GM18858 (cell line): ENCODE measurements at regions not wholly inside any gene's neighbourhood (a gene's known extent, or its start where the extent isn't known, plus 50 kb on each side); places are given as distances from the start of the nearest gene placed in this dataset.
"Not testable (repeated sequence)": the region's sequence is repeated elsewhere in the genome, so short reads cannot be mapped to it uniquely, and the experiment has no call there.

ENCODE experiments used
- ATAC-seq: cut with Tn5 transposase; IDR thresholded peaks from one replicate; pipeline ENCODE4 v1.9.1; 2021; ENCODE audit not compliant: unreplicated experiment

DNA sequence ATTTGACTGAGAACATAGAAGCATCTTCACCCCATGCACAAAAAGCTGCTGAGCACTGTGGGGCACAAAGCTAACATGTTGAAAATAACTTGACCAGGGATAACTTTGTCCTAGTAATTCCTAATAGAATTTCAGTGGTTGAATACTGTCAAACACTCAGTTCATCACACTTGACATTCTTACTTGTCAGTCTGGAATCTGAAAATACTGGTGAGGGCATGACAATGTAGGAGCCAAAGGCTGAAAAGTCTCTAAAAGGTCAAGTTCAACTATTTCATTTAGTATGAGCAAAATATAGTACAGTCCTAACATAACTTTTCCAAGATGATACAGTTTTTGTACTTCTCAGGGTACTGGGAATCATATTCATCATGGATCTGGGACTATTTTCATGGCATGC lies 504.4 kb upstream of the LMO3 start:
- ATAC-seq = no peak

DNA sequence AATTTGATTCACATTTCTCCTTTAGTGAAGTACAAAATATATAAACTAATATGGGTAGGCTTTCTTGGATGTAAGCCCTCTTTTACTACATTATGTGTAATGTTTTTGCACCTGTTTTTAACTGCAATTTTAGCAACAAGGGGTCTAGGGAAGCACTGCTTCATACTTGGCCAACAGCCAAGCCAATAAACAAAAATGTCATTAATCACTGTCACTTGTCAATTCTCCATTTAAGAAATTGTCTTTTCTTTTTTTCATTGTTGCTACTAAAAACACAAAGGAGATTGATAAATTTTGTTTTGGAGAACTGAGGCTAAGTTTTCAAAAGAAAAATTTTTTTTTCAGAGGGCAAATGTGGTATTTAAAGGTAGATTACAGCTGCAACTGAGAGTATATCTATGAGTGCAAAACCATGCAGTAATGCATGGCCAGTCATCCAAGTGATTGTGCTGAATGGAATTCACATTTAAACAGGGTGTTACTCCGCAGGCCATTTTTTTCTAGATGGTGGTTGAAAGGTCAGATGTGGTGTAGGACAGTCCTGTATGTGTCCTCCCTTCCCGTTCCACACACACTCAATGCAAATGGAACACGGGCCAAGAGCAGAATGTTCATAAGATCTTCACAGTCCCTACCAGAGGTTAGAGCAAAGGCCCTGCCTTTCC lies 503.0 kb upstream of the LMO3 start:
- no peak for ATAC-seq

DNA sequence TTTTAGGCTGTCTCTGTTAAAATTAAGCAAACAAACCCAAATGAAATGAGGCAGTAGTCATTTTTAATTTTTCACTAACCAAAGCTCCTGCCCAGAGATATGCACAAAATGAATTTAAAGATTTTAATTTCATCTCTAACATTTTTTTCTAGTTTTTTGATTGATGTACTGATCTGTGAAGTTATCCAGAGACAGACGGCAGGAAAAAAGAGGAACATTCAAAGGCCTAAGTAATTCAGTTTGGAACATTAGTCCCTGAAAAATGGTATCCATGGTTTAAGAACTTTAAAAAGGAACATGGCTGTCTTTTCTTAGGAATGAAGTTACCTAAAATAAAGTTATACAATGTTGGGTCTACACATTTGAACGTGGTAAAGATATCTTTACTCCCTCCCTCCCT lies 498.8 kb upstream of the LMO3 start:
- no peak for ATAC-seq

DNA sequence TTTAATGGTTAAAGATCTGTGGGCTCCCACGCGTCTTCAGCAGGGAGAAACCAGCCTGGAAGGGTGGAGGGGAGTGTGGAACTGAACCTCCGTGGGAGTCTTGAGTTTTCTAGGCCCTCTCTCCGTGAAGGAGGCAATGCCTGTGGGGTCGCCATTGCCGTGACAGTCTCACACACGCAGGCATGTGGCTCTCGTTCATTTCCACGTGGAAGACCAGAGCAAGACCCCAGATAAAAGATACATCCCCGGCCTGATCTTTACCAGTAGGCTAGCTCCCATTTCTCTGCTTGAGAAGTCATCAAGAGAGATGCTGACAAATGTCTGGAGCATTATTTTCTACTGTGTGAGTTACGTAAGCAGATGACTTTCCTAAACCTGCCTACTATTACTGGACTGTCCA lies 491.7 kb upstream of the LMO3 start:
- no peak for ATAC-seq

DNA sequence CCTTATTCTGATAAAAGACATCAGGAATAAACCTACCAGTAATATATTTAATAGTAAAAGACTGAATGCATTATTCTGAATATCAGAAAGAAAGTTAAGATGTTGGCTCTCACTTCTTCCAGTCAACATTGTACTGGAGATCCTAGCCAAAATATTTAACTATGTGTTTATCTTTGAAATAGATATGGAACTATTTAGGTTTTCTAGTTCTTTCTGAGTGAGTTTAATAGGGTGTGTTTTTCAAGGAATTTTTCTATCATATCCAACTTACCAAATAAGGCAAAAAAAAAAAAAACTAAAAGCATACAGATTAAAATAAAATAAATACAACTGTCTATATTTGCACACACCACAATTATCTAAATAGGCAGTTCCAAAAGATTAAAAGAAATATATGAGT lies 478.9 kb upstream of the LMO3 start:
- no peak for ATAC-seq

DNA sequence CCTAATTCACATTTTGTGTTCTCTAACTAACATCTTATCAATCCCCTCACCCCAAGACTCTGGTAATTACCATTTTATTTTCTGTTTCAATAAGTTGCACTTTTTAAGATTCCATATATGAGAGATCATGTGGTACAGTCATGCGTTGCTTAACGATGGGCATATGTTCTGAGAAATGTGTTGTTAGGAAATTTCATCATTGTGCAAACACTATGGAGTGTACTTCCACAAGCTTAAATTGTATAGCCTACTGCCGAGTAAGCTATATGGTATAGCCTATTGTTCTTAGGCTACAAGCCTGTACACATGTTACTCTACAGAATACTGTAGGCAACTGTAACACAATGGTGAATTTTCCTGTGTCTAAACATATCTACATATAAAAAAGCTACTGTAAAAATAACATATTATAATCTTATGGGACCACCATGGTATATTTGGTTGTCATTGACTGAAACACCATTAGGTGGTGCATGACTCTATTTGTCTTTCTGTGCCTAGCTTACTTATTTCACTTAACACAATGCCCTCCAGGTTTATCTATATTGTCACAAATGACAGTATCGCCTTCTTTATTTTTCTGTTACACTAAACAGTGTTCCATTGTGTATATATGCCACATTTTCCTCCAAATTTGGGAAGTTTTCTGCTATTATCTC lies 473.4 kb upstream of the LMO3 start:
- no peak for ATAC-seq

DNA sequence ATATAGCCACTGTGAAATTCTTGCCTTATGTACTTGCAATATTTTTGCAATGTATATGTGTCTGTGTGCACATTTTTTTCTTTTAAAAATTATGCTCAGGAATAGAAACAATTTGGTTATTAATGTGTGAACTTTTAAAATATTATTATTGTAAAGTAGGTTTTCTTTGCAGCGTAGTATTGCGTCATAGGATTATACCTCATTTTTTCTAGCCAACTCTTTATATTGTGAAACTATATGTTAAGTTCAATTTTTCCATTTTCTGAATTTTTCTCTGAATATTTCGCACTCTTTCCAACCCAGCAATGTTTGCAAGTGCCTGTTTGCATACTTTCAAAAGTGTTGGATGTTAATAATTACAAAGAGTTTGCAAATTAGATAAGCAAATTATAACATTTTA lies 471.6 kb upstream of the LMO3 start:
- ATAC-seq = no peak

DNA sequence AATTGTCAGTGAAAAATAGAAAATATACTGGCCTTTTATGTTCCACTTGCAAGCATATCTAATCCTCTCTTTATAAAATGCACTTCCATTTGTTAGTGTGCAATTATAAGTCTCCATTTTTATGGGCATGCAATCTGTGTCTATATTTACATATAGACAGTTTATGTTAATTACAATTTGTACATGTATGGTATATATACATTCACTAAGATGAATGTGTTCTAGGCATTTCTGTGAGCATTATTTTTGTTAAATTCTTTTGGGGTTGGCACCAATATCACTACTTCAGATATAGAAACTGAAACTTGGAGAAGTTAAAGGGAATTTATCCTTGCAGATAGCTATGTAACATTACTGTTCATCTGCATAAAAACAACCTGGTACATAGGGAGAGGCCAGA lies 470.8 kb upstream of the LMO3 start:
- no peak for ATAC-seq

DNA sequence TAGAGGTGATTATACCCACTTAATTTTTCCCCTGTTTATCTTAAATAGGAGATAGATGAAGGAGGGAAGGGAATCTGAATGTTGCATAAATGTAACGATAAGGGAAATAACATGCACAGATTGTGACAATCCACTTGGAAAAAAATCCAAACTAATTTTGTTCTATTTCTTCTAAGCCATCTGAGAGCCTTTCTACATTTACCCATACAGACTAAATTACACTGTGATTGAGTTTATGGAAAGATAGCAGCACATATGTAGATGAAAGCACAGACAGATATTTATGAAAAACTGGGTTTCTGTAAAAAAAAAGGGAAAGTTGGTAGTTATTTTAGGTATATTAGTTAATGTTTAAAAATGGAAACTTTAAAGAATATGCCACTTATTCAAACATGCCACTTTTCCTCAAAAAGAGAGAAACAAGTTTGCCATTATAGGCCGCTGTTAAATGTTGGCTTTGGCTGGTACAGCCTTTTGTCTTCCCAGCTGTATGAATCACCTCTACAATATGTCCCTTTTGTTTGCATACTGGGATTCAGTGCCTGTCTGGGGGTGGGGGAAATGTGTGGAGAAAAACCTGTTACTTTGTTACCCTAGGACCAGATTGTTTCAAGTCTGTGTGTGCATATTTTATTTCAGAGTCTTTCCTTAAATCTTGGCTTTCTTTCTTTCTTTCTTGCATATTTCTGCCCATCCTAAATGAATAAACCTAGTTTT lies 470.2 kb upstream of the LMO3 start:
- ATAC-seq = no peak

DNA sequence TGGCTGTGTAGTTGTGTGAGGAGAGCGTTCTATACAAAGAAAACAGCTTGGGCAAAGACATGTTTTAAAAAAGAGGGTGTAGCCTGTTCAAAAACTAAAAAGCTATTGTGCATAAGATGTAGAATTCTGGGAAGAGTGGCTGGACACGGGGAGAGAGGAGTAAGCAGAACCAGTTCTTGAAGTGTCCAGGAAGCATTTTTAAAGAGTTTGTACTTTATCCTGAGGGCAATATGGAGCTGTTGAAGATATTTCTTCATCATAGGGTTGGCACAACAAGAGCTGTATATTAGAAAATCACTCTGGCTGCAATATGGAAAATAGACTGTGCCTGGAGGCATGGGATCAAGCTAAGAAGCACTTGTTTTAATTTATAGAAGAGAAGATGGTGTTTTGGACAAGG lies 458.9 kb upstream of the LMO3 start:
- ATAC-seq = no peak

DNA sequence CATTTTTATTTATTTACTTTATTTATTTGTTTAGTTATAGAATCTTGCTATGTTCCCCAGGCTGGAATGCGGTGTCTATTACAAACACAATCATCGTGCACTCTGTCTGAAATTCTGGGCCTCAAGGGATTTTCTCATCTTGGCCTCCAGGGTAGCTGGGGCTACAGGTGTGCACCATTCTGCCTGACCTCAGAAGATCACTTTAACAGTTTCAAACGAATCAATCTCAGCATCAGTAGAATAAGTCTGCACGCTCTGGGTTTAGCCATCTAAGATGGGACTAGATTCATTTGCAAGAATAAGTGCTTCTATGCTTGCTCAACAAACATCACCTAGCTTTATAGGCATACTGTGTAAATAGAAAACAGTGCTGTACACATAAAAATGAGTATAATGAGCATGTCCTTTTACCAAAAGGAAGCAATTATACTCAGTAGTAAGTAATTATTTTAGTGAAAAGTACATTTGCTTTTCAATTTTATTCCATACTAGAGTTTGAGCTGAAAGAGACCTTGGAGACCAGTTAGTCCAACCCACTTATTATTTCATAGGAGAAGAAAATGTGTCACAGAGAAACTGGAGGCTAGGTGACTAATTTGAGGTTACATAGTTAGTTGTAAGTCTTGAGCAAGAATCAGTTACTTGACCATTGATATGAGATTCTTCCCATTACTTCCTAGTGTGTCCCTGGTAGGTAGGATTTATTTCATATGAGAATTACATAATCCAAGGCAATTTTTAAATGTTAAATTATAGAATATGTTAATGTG lies 456.5 kb upstream of the LMO3 start:
- no peak for ATAC-seq

DNA sequence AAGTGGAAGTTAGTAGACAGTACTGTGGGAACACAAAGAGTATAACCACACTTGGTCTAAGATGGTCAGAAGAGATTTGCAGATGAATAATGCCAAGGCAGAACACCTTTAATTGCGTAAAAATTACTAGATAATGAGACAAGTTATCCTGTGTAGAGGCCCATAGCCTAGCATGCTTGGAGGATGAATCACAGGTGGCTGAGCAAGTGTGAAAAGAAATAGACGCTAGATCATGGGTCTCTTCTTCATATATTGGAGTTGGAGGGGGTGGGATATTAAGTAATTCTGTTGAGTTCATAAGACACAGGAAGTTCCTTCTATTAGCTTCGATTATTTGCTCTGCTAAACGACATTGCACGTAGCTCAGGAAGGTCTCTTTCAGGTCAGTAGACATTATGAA lies 454.3 kb upstream of the LMO3 start:
- ATAC-seq = no peak

DNA sequence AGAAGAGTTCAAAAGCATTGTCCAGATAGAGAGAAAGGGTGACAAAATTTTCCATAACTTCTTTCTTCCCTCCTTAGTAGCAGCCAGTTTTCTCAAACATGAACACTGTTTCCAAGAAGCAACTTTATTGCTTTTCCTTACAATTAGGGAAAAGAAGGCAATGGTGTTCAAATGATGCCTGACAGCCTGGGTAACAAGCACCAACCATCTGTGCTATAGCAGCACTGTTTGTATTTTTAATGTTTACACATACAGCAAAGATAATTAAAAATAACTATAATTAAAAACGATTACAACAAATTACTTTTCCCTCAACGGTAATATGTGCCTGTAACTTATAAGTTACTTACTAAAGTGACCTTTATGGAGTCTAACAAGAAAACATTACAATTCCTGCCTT lies 450.6 kb upstream of the LMO3 start:
- no peak for ATAC-seq

DNA sequence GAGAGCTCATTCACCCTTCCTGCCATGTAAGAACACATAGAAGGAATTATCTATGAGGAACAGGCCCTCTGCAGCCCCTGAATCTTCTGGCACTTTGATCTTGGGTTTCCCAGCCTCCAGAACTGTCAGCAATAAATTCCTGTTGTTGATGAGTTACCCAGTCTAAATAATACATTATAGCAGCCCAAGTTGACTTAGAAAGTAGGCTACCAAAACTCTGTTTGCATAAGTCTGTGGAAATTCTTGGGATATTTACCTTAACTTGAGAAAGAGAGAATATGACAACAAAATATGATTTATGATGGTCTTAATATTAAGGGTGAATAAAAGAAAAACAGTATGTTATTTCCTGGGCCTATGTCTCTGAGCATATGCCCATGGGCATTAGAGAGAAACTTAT lies 433.0 kb upstream of the LMO3 start:
- ATAC-seq = no peak

DNA sequence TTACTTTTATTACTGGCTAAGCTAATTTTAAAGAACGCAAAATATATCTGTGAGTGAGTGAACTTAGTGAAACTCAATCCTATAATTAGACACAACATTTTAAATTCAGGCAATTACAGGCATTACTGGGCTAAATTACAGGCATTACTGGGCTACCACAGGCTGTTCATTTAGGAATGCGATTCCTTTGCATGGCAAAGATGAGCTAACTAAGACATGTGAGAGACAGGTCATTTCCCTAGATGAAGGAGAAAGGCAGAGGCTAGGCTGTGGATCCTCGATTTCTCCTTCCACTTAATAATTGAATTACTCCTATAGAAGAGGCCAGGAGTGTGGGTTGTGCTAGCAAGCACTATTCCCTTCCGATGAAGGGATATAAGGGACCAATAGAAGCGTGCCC lies 429.4 kb upstream of the LMO3 start:
- no peak for ATAC-seq

DNA sequence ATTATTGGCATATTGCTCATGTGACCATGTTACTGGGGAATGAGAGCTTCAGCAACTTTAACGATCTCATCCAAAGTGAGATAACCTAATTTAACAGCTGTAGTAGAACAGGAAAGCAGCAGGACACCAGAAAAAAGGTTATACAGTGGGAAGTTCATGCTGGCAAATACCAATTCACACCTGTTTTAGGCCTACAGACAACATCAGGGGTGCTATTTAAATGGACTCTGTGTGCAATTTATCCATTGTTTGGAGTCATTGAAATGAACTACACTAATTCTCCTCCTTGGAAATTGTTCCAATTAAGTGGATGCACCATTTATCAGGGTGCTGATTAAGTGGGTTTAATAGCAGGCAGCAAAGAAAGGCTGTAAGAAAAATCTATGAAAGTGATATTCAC lies 424.4 kb upstream of the LMO3 start:
- no peak for ATAC-seq

DNA sequence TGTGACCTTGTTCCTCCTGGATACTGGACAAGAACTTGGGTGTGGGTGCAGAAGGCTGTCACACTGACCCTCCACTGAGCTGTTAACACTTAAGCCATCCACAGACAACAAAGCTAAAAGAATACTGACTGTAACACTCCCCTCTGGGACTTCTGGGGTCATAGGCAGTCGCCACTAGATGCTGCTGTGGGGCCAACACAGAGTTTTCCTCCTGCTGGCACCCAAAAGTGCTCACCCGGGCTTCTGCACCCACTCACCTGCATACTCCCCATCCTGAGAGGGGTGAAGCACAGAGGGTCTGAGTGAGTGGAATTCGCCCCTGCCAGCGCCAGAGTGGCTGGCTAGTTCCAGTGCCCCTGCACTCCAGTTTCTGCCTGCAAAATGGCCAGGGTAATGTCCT lies 422.4 kb upstream of the LMO3 start:
- no peak for ATAC-seq

DNA sequence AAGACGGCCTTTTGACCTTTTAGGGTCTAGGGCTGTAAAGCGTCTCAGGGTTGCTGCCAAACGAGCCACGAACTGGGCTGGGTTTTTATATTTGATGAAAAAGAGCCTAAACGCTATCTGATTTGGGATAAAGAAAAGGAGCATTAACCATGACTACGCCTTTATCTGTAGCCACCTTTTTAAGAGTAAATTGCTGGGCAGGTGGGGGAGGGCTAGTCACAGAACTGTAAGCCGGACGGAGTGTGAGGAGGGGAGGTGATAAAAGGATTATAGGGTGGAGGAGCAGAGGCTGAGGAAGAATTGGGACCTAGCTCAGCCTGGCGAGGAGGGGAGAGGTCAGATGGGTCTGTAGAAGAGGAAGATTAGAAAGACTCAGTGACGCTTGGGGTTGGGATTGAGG lies 419.5 kb upstream of the LMO3 start:
- not testable (repeated sequence) for ATAC-seq

DNA sequence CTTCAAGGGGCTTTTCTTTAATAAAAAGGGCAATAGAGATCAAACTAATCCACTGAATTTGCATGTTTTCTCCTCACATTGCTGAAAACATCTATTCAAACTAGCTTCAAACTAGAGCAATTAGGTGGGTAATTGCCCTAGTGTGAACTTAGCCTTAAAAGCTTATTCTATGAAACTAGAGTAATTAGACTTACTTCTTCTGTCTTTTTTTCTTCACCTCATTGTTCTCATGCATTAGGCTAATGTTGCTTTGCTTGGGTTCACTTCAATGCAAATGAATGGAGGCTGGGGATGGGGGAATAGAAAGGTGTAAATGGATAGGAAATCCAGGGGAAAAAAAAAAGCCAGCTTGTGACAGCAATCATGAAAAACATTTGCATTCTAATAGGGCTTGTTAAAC lies 414.8 kb upstream of the LMO3 start:
- ATAC-seq = no peak

DNA sequence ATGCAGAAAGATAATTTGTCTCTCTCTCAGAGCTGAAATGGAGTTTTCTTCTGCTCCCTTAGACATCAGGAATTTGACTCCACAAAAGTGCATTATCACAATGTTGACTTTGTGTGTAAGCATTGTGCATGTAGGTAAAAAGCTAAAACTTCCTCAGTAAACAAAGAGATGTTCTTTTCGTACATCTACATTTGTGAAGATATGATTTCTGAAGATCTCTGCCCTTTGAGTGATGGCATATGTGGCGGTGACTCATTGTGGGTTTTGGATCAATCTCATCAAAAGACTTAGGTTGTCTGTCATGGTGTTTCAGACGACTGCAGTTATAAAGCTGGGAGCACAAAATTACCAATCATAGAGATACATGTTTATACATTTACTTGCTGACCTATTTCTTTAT lies 411.4 kb upstream of the LMO3 start:
- ATAC-seq = no peak

DNA sequence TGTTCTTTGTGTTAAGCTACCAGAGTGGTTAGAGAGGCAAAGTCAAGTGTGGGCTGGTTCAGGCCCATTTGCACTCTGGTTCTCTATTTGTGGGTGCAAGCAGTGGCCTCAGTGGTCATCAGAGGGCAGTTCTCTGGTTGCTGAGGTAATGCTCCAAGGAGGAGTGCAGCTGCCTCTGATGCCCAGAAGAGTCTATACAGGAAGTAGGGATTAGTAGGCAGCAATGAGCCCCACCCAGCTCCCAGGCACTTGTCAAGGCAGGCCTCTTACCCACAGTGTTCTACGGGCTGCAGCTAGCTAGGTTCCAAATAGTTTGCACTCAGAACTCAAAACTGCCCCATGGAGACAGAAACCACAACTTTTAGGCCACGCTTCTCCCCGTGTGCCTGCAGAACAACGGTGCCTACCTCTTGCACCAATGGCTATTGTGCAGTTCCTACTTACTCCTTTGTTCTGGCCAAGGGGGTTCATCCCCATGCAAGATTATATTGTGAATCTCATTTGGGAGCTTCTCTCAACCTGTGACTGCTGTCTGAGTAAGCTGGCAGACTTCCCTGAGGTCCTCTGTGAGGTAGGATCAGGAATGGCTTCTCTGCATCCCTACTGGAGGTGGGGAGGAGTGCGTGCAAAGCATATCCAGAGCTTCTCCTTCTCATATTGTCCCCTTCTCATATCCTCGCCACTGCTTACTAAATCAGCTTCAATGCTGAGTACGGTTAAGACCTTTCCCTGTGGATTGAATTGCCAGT lies 410.3 kb upstream of the LMO3 start:
- ATAC-seq = no peak
